Mesenchymal stem cell (in vitro differentiated cells and primary cell): ENCODE measurements at regions not wholly inside any gene's neighbourhood (a gene's known extent, or its start where the extent isn't known, plus 50 kb on each side); places are given as distances from the start of the nearest gene placed in this dataset.

ENCODE experiments used
- DNase-seq: peaks from one replicate; pipeline ENCODE4 v3.0.0-alpha.2; 2013
- H2AFZ ChIP-seq: one replicate; pipeline ENCODE4 v1.6.1; 2013; ENCODE audit warnings: low read depth, mild to moderate bottlenecking, control low read depth, inconsistent platforms, low read length, moderate library complexity
- H2AK5ac ChIP-seq: 2 replicates; pipeline ENCODE4 v1.6.1; 2013; ENCODE audit warnings: low read length, moderate library complexity, mild to moderate bottlenecking, inconsistent platforms; ENCODE audit not compliant: severe bottlenecking
- H2BK120ac ChIP-seq: one replicate; pipeline ENCODE4 v1.6.1; 2013; ENCODE audit warnings: low read depth, mild to moderate bottlenecking, inconsistent platforms, low read length, moderate library complexity
- H2BK12ac ChIP-seq, 2 experiments: one replicate each; pipeline ENCODE4 v1.6.1; 2013; ENCODE audit warnings: inconsistent platforms in 2 of 2, low read length in 2 of 2, mild to moderate bottlenecking in 2 of 2, moderate library complexity in 2 of 2, control low read depth in 1 of 2
- H2BK15ac ChIP-seq: one replicate; pipeline ENCODE4 v1.6.1; 2013; ENCODE audit warnings: mild to moderate bottlenecking, low read depth, inconsistent platforms; ENCODE audit not compliant: poor library complexity, severe bottlenecking
- H2BK5ac ChIP-seq: 2 replicates; pipeline ENCODE4 v1.6.1; 2013; ENCODE audit warnings: low read depth, mild to moderate bottlenecking, low read length, control low read depth, inconsistent platforms; ENCODE audit not compliant: poor library complexity, severe bottlenecking
- H3K14ac ChIP-seq, 2 experiments: one replicate each; pipeline ENCODE4 v1.6.1; 2013; ENCODE audit warnings: inconsistent platforms in 2 of 2, low read length in 2 of 2, control low read depth in 1 of 2, mild to moderate bottlenecking in 1 of 2, moderate library complexity in 1 of 2
- H3K18ac ChIP-seq, 2 experiments: one replicate each; pipeline ENCODE4 v1.6.1; 2013; ENCODE audit warnings: inconsistent platforms in 2 of 2, low read length in 2 of 2, control low read depth in 1 of 2, low read depth in 1 of 2, mild to moderate bottlenecking in 1 of 2
- H3K23ac ChIP-seq, 2 experiments: one replicate each; pipeline ENCODE4 v1.6.1; 2013; ENCODE audit warnings: inconsistent platforms in 2 of 2, low read length in 2 of 2, mild to moderate bottlenecking in 2 of 2, moderate library complexity in 2 of 2, control low read depth in 1 of 2
- H3K27ac ChIP-seq: 2 replicates; pipeline ENCODE4 v1.5.1; 2013; ENCODE audit warnings: mild to moderate bottlenecking, moderate library complexity, low read length, control low read depth, inconsistent platforms; ENCODE audit not compliant: poor library complexity, severe bottlenecking
- H3K27me3 ChIP-seq, 2 experiments: 2 replicates each; pipeline versions ENCODE4 v1.6.1 to v1.7.0; 2013; ENCODE audit warnings: low read length in 2 of 2, mild to moderate bottlenecking in 2 of 2, moderate library complexity in 2 of 2, control low read depth in 1 of 2, inconsistent platforms in 1 of 2; ENCODE audit not compliant: control insufficient read depth in 1 of 2, insufficient read depth in 1 of 2
- H3K36me3 ChIP-seq, 2 experiments: 2 replicates each; pipeline versions ENCODE4 v1.6.1 to v1.7.0; 2013; ENCODE audit warnings: low read length in 2 of 2, control low read depth in 1 of 2, inconsistent platforms in 1 of 2, low read depth in 1 of 2, mild to moderate bottlenecking in 1 of 2; ENCODE audit not compliant: insufficient read depth in 2 of 2, control insufficient read depth in 1 of 2
- H3K4ac ChIP-seq, 2 experiments: one replicate each; pipeline ENCODE4 v1.6.1; 2013; ENCODE audit warnings: inconsistent platforms in 2 of 2, low read length in 2 of 2, mild to moderate bottlenecking in 2 of 2, moderate library complexity in 2 of 2, control low read depth in 1 of 2, low read depth in 1 of 2
- H3K4me1 ChIP-seq: 2 replicates; pipeline ENCODE4 v1.6.1; 2013; ENCODE audit warnings: low read depth, low read length, control low read depth; ENCODE audit not compliant: control insufficient read depth, insufficient read depth
- H3K4me2 ChIP-seq: 2 replicates; pipeline ENCODE4 v1.6.1; 2013; ENCODE audit warnings: low read length, mild to moderate bottlenecking, inconsistent platforms; ENCODE audit not compliant: poor library complexity, severe bottlenecking
- H3K4me3 ChIP-seq, 2 experiments: 2 replicates each; pipeline versions ENCODE4 v1.5.1 to v1.7.0; 2013; ENCODE audit warnings: low read length in 2 of 2, mild to moderate bottlenecking in 2 of 2, control low read depth in 1 of 2, low read depth in 1 of 2; ENCODE audit not compliant: insufficient read depth in 1 of 2
- H3K79me1 ChIP-seq: replicated peaks from 2 replicates; pipeline ENCODE4 v1.6.1; 2013; ENCODE audit warnings: mild to moderate bottlenecking, control low read depth, low read length, inconsistent platforms; ENCODE audit not compliant: poor library complexity, severe bottlenecking
- H3K9ac ChIP-seq: 2 replicates; pipeline ENCODE4 v1.7.0; 2013; ENCODE audit warnings: mild to moderate bottlenecking, low read length, moderate library complexity
- H3K9me3 ChIP-seq: 2 replicates; pipeline ENCODE4 v1.7.0; 2013; ENCODE audit warnings: mild to moderate bottlenecking, low read length; ENCODE audit not compliant: control insufficient read depth
- H4K8ac ChIP-seq: one replicate; pipeline ENCODE4 v1.6.1; 2013; ENCODE audit warnings: inconsistent platforms, mild to moderate bottlenecking, low read length, moderate library complexity
- H4K91ac ChIP-seq: one replicate; pipeline ENCODE4 v1.6.1; 2013; ENCODE audit warnings: mild to moderate bottlenecking, low read length, inconsistent platforms
- WGBS: methylation state at CpG from one replicate; pipeline ENCODE4 v1.1.7; 2013; ENCODE audit warnings: mixed read lengths; 5-methylcytosine and 5-hydroxymethylcytosine counted together

GRCh38 chr3:72692990-72693389 lies 155.3 kb downstream of the SHQ1 start:
- H3K79me1 ChIP-seq = no peaks in the 10 kb centered on the region
- H3K9me3 ChIP-seq = no peaks in the 10 kb centered on the region
- no peak overlapping the region for H2BK5ac ChIP-seq
- no peak overlapping the region for H3K4me3 ChIP-seq
- H3K4ac ChIP-seq = no peak overlapping the region
- no peak overlapping the region for H3K27ac ChIP-seq
- no peak overlapping the region for H3K9ac ChIP-seq
- H3K14ac ChIP-seq = no peak overlapping the region
- H3K23ac ChIP-seq = no peak overlapping the region
- no peak overlapping the region for H3K4me2 ChIP-seq
- no peak overlapping the region for H2BK15ac ChIP-seq
- H2BK120ac ChIP-seq = no peak overlapping the region
- no peak overlapping the region for H4K8ac ChIP-seq
- H3K27me3 ChIP-seq = peaks cover 16 to 32% of the 10 kb centered on the region in 2 experiments
- no peak overlapping the region for H4K91ac ChIP-seq
- 61% methylated on average over 6 of the region's 9 CpGs for WGBS
- H2AFZ ChIP-seq = no peak overlapping the region
- no peak overlapping the region for H2BK12ac ChIP-seq
- no peak for DNase-seq
- H2AK5ac ChIP-seq = no peak overlapping the region
- no peak overlapping the region for H3K18ac ChIP-seq
- H3K4me1 ChIP-seq = peaks cover 19% of the 10 kb centered on the region
- no peaks in the 10 kb centered on the region for H3K36me3 ChIP-seq

DNA sequence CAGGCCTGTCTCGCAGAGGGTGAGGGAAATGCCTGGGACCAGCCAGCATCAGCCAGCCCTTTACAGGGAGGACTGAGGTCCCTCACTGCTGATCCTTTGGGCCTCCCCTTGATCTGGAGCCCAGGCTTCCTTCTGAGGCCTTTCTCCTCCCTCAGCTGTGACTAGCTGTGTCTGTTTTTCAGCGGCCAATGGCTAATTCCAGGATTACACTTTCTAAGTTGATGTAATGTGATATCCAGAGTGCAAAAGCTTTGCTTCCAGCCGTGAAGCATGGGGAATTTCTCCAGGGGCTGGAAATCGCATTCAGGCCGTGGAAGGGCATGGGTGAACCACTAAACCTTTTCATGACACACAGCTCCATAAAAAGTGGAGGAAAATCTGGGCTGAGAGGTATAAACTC lies 157.6 kb downstream of the SHQ1 start:
- no peak overlapping the region for H4K8ac ChIP-seq
- H4K91ac ChIP-seq = no peak overlapping the region
- peaks cover 17% of the 10 kb centered on the region for H3K4me1 ChIP-seq
- no peak overlapping the region for H3K4me2 ChIP-seq
- H3K27me3 ChIP-seq = peaks cover 16 to 24% of the 10 kb centered on the region in 2 experiments
- no peak overlapping the region for H2BK120ac ChIP-seq
- no peak overlapping the region for H2BK15ac ChIP-seq
- 74% methylated on average over 4 of the region's 5 CpGs for WGBS
- H3K79me1 ChIP-seq = no peaks in the 10 kb centered on the region
- H3K9me3 ChIP-seq = no peaks in the 10 kb centered on the region
- H3K4me3 ChIP-seq = no peak overlapping the region
- H2BK5ac ChIP-seq = no peak overlapping the region
- DNase-seq = no peak
- H3K18ac ChIP-seq = no peak overlapping the region
- H3K9ac ChIP-seq = no peak overlapping the region
- no peak overlapping the region for H3K4ac ChIP-seq
- no peak overlapping the region for H2BK12ac ChIP-seq
- H3K36me3 ChIP-seq = no peaks in the 10 kb centered on the region
- H3K27ac ChIP-seq = no peak overlapping the region
- H3K23ac ChIP-seq = no peak overlapping the region
- H2AK5ac ChIP-seq = no peak overlapping the region
- H3K14ac ChIP-seq = peak overlapping the region in 1 of 2 experiments; percentile 64
- no peak overlapping the region for H2AFZ ChIP-seq

DNA sequence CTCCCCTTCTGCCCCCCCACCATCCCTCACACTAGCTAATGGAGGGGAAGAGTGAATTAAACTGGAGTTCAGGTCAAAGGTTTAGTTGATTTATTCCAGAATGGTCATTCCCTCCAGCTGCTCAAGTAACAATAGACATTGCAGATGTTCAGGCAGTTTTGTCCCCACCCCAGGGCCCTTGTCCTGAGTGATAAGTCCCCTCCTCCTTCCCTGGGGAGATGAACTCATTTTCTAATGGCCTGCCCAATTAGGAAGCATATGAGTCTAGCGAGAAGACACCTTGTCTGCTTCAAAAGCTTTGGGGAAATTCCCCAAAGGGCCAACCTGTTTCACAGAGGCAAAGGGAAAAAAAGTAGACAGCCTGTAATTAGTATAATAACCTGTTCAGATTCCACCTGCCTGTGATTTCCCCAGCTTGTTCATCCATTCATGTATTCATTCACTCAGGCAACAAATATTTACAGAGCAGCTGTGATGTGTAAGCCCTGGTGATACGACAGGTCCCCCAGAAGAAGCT lies 165.3 kb downstream of the SHQ1 start:
- no peak overlapping the region for H3K14ac ChIP-seq
- H3K4me1 ChIP-seq = no peaks in the 10 kb centered on the region
- no peak overlapping the region for H2BK5ac ChIP-seq
- H2AK5ac ChIP-seq = no peak overlapping the region
- no peaks in the 10 kb centered on the region for H3K36me3 ChIP-seq
- H3K23ac ChIP-seq = no peak overlapping the region
- no peak overlapping the region for H2AFZ ChIP-seq
- no peak overlapping the region for H3K18ac ChIP-seq
- H3K4ac ChIP-seq = no peak overlapping the region
- no peak for DNase-seq
- no peak overlapping the region for H2BK15ac ChIP-seq
- 75% methylated on average over 2 of the region's 2 CpGs for WGBS
- H3K4me2 ChIP-seq = no peak overlapping the region
- peaks cover 35 to 47% of the 10 kb centered on the region in 2 experiments for H3K27me3 ChIP-seq
- no peak overlapping the region for H4K91ac ChIP-seq
- H3K9me3 ChIP-seq = peaks cover 7% of the 10 kb centered on the region
- H2BK120ac ChIP-seq = no peak overlapping the region
- no peaks in the 10 kb centered on the region for H3K79me1 ChIP-seq
- H3K9ac ChIP-seq = no peak overlapping the region
- H4K8ac ChIP-seq = no peak overlapping the region
- no peak overlapping the region for H3K4me3 ChIP-seq
- no peak overlapping the region for H3K27ac ChIP-seq
- no peak overlapping the region for H2BK12ac ChIP-seq

GRCh38 chr3:72681598-72681997 lies 166.6 kb downstream of the SHQ1 start:
- H3K4ac ChIP-seq = no peak overlapping the region
- no peak overlapping the region for H2AK5ac ChIP-seq
- peaks cover 46 to 47% of the 10 kb centered on the region in 2 experiments for H3K27me3 ChIP-seq
- H2BK12ac ChIP-seq = no peak overlapping the region
- no peak overlapping the region for H4K8ac ChIP-seq
- H3K18ac ChIP-seq = no peak overlapping the region
- H3K79me1 ChIP-seq = no peaks in the 10 kb centered on the region
- no peak overlapping the region for H3K14ac ChIP-seq
- H2BK15ac ChIP-seq = no peak overlapping the region
- H3K9me3 ChIP-seq = peaks cover 16% of the 10 kb centered on the region
- no peak for DNase-seq
- no peak overlapping the region for H3K4me3 ChIP-seq
- no peak overlapping the region for H2BK120ac ChIP-seq
- H2BK5ac ChIP-seq = no peak overlapping the region
- WGBS = 89% methylated on average over 4 of the region's 6 CpGs
- H3K36me3 ChIP-seq = no peaks in the 10 kb centered on the region
- H3K27ac ChIP-seq = no peak overlapping the region
- no peaks in the 10 kb centered on the region for H3K4me1 ChIP-seq
- no peak overlapping the region for H3K9ac ChIP-seq
- H4K91ac ChIP-seq = no peak overlapping the region
- no peak overlapping the region for H2AFZ ChIP-seq
- H3K23ac ChIP-seq = no peak overlapping the region
- H3K4me2 ChIP-seq = no peak overlapping the region
